Activated naive CD4-positive, alpha-beta T cell treated with anti-CD3 and anti-CD28 coated beads, Interleukin-2, amount 50 U/mL, for 24 hours (primary cell): ENCODE measurements at regions not wholly inside any gene's neighbourhood (a gene's known extent, or its start where the extent isn't known, plus 50 kb on each side); places are given as distances from the start of the nearest gene placed in this dataset.
"Not testable (repeated sequence)": the region's sequence is repeated elsewhere in the genome, so short reads cannot be mapped to it uniquely, and the experiment has no call there.

Experiments used
- H3K27ac Mint-ChIP-seq: one replicate; pipeline ENCODE4 v1.8.0; 2021; ENCODE audit warnings: mild to moderate bottlenecking, mixed read lengths
- H3K27me3 Mint-ChIP-seq: one replicate; pipeline ENCODE4 v1.8.0; 2021; ENCODE audit warnings: mixed read lengths
- H3K36me3 Mint-ChIP-seq: one replicate; pipeline ENCODE4 v1.8.0; 2021; ENCODE audit warnings: mixed read lengths
- H3K4me1 Mint-ChIP-seq: one replicate; pipeline ENCODE4 v1.8.0; 2021; ENCODE audit warnings: mixed read lengths
- H3K4me3 Mint-ChIP-seq: one replicate; pipeline ENCODE4 v1.8.0; 2021; ENCODE audit warnings: mild to moderate bottlenecking, mixed read lengths
- H3K9me3 Mint-ChIP-seq: one replicate; pipeline ENCODE4 v1.8.0; 2021; ENCODE audit warnings: mixed read lengths

DNA sequence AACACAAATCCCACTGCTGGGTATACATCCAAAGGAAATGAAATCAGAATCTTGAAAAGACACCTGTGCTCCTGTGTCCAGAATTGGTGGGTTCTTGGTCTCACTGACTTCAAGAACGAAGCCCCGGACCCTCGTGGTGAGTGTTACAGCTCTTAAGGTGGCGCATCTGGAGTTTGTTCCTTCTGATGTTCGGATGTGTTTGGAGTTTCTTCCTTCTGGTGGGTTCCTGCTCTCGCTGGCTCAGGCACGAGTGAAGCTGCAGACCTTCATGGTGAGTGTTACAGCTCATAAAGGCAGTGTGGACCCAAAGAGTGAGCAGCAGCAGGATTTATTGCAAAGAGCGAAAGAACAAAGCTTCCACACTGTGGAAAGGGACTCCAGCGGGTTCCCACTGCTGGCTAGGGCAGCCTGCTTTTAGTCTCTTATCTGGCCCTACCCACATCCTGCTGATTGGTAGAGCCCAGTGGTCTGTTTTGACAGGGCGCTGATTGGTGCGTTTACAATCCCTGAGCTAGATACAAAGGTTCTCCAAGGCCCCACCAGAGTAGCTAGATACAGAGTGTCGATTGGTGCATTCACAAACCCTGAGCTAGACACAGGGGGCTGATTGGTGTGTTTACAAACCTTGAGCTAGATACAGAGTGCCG is 80.0 kb upstream of the RGPD4 start:
- not testable (repeated sequence) for H3K4me1 Mint-ChIP-seq, H3K9me3 Mint-ChIP-seq, H3K4me3 Mint-ChIP-seq, H3K27ac Mint-ChIP-seq, H3K27me3 Mint-ChIP-seq, H3K36me3 Mint-ChIP-seq

DNA sequence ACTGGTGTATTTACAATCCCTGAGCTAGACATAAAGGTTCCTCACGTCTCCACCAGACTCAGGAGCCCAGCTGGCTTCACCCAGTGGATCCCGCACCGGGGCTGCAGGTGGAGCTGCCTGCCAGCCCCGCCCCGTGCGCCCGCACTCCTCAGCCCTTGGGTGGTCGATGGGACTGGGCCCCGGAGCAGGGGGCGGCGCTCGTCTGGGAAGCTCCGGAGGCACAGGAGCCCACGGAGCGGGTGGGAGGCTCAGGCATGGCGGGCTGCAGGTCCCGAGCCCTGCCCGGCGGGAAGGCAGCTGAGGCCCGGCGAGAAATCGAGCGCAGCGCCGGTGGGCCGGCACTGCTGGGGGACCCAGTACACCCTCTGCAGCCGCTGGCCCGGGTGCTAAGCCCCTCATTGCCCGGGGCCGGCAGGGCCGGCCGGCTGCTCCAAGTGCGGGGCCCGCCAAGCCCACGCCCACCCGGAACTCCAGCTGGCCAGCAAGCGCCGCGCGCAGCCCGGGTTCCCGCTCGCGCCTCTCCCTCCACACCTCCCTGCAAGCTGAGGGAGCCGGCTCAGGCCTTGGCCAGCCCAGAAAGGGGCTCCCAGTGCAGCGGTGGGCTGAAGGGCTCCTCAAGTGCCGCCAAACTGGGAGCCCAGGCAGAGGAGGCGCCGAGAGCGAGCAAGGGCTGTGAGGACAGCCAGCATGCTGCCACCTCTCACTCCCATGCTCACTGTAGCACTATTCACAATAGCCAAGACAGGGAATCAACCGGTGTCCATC is 79.3 kb upstream of the RGPD4 start:
- H3K4me3 Mint-ChIP-seq, H3K9me3 Mint-ChIP-seq, H3K36me3 Mint-ChIP-seq, H3K4me1 Mint-ChIP-seq, H3K27ac Mint-ChIP-seq, H3K27me3 Mint-ChIP-seq: not testable (repeated sequence)

DNA sequence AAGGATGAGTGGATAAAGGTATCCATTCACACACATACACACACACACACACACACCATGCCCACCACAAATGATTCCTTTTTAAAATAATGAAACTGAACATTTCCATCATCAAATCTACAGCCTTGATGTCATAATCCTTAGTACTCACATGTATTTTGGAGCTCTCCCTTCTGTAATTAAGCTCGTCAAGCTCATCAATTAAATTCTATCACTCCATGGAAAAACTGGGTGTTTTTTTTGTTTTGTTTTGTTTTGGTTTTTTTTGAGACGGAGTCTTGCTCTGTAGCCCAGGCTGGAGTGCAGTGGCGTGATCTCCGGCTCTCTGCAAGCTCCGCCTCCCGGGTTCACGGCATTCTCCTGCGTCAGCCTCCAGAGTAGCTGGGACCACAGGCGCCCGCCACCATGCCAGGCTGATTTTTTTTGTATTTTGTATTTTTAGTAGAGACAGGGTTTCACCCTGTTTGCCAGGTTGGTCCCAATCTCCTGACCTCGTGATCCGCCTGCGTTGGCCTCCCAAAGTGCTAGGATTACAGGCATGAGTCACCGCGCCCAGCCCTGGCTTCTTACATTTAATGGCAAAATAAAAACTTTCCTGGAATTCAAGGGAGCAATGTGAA is 78.6 kb upstream of the RGPD4 start:
- Mint-ChIP-seq H3K27me3 (peaks cover 1% of the 10 kb centered on the region), H3K4me1 (no peaks in the 10 kb centered on the region), H3K27ac (no peak overlapping the region), H3K36me3 (no peaks in the 10 kb centered on the region), H3K9me3 (no peaks in the 10 kb centered on the region), H3K4me3 (no peak overlapping the region)

DNA sequence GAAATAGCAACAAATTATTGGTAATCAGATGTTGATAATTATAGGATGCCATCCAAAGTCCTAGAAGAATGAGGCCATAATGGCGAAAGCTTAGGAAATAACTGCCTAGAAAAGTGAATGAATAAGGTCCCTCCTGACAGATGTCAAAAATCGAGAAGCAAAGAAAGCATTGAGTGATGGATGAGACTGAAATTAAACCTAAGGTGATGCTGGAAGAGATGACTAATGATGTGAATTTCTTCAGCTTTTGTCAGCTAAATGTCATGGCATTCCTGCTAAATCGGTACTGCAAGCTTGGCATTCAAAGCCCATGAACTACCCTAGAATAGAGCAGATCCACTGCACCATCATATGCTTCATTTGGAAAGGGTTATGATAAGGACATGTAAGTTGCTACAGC is 74.8 kb upstream of the RGPD4 start:
- Mint-ChIP-seq H3K36me3 (no peaks in the 10 kb centered on the region), H3K9me3 (no peaks in the 10 kb centered on the region), H3K27me3 (no peaks in the 10 kb centered on the region), H3K4me3 (no peak overlapping the region), H3K4me1 (no peaks in the 10 kb centered on the region), H3K27ac (no peak overlapping the region)

DNA sequence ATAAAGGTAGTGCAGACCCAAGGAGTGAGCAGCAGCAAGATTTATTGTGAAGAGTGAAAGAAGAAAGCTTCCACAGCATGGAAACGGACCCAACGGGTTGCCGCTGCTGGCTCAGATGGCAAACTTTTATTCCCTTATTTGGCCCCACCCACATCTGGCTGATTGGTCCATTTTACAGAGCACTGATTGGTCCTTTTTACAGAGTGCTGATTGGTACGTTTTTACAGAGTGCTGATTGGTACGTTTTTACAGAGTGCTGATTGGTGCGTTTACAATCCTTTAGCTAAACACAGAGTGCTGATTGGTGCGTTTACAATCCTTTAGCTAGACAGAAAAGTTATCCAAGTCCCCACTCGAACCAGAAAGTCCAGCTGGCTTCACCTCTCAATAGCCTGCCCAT is 72.9 kb upstream of the RGPD4 start:
- not testable (repeated sequence) for H3K9me3 Mint-ChIP-seq, H3K27ac Mint-ChIP-seq, H3K4me3 Mint-ChIP-seq, H3K27me3 Mint-ChIP-seq, H3K36me3 Mint-ChIP-seq, H3K4me1 Mint-ChIP-seq

DNA sequence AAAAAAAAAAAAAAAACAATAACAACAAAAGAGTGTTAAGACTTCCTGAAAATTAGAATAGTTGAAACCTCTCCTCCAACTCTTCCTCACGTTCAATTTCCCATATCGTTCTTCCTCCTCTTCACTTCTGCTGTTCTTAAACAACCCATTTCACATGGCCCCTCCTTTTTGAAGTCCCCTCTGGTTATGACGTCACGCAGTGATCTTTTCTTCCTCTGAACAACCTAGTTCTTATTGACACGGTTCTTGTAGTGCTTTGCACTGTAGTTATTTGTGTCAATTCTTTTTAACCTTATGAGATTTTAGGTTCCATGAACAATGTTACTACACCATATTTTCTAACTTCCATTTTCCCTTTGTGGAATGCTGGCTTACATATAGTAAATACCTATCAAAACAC is 69.5 kb upstream of the RGPD4 start:
- Mint-ChIP-seq H3K36me3 (no peaks in the 10 kb centered on the region), H3K27ac (no peak overlapping the region), H3K9me3 (peaks cover 3% of the 10 kb centered on the region), H3K4me3 (no peak overlapping the region), H3K4me1 (no peaks in the 10 kb centered on the region), H3K27me3 (peaks cover 2% of the 10 kb centered on the region)

DNA sequence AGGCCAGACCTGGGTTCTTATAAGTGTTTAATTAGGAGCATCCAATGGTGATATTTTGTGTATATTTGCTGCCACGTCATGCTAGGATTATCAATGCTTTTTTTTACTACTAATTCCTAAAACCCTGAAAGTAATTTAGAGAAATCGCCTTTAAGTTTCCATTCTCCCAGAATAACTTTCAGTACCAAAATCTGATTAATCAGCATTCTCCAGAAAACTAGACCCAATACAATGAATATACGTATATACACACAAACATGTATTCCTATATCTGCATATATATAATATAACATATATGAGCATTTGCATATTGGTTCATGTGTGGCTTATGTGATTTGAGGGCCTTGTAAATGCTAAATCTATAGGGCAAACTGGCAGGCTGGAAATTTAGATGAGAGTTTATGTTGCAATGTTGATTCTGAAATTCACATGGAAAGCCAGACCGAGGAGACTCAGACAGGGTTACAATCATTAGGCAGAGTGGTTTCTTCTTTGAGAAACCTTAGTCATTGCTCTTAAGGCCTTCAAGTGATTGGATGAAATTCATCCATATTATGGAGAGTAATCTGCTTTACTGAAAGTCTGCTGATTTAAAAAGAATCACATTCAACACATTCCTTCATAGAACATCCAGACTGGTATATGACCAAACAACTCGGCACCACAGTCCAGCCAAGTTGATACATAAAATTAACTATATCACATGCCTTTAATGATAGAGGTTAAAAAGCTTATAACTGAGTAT is 65.9 kb upstream of the RGPD4 start:
- no peak overlapping the region for H3K4me3 Mint-ChIP-seq
- no peak overlapping the region for H3K27ac Mint-ChIP-seq
- peaks cover 3% of the 10 kb centered on the region for H3K9me3 Mint-ChIP-seq
- H3K27me3 Mint-ChIP-seq = peaks cover 2% of the 10 kb centered on the region
- no peaks in the 10 kb centered on the region for H3K4me1 Mint-ChIP-seq
- H3K36me3 Mint-ChIP-seq = no peaks in the 10 kb centered on the region

DNA sequence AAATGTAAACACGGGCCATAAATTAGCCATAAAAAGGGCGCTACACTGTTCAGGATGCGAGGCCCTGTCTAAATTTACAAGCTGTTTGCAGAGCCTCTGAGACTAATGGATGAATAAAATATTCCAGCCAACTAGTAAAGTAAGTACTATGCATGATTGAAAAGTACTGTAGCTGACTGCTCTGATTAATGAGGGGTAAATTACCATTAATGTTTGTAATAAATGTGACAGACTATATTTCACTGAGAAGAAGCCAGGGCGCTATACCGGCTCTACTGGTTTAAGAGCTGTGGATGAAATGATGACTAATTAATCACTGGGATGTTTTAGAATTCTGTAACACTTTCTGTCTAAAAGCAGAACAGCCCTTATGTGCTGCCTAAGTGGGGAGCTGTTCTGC is 54.3 kb upstream of the RGPD4 start:
- Mint-ChIP-seq H3K9me3 (no peaks in the 10 kb centered on the region), H3K27me3 (no peaks in the 10 kb centered on the region), H3K4me3 (no peak overlapping the region), H3K4me1 (no peaks in the 10 kb centered on the region), H3K27ac (no peak overlapping the region), H3K36me3 (no peaks in the 10 kb centered on the region)

DNA sequence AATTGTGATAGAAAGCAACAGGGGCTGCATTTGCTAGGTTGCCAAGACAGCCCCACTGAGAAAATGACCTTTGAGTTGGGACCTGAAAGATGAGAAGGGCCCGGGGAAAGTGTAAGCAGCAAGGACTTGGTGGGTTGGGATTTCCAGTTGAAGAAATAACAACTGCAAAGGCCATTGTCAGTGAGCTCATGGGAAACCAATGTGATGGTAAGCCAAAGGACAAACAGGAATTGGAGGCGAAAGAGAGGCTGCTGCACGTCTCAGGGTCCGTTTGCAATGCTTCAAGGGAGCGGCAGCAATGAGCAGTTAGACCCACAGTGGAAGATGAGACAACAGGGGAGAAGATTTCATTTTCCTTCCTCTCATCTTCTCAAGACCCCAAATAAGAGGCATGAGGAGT is 51.5 kb upstream of the RGPD4 start:
- Mint-ChIP-seq H3K4me1 (no peaks in the 10 kb centered on the region), H3K4me3 (no peak overlapping the region), H3K9me3 (no peaks in the 10 kb centered on the region), H3K27me3 (no peaks in the 10 kb centered on the region), H3K36me3 (no peaks in the 10 kb centered on the region), H3K27ac (no peak overlapping the region)

DNA sequence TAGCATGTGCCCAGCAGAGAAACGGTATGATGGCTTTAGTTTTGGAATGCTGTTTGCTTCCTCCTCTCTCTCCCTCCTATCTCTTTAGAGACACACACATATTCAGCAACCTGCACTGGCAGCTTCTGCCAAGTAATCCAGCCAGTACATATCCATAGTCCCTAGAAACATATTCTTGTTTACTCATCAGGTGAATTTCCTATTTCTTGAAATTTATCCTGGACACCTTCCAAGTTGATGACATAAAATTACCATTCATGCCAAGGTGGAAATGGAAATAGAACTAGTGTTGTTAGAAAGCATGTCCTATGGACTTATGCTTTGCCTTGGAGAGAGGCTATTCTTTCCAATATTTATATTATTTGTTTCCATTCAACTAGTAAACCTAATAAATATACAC is 50.9 kb upstream of the RGPD4 start:
- no peak overlapping the region for H3K4me3 Mint-ChIP-seq
- H3K27ac Mint-ChIP-seq = no peak overlapping the region

DNA sequence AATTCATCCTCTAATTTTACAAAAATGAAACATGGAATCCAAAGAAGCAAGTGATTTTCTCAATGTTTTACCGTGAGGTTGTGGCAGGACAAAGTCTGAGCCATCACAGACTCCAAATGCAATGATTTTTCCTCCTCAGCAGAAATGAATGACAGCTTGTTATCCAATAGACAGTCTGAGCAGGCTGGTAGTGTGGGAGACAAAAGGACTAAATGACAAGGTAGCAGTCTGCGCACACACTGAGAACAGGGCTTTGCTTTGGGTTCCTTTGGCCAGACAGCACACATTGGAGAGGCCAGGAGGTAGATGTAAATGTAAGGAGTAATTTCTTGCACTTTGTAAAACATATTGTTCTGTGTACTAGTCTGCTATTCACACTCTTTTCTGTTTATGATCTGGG is 50.3 kb upstream of the RGPD4 start:
- no peaks in the 10 kb centered on the region for H3K27me3 Mint-ChIP-seq
- H3K4me3 Mint-ChIP-seq = no peak overlapping the region
- no peaks in the 10 kb centered on the region for H3K4me1 Mint-ChIP-seq
- H3K9me3 Mint-ChIP-seq = no peaks in the 10 kb centered on the region
- no peak overlapping the region for H3K27ac Mint-ChIP-seq
- H3K36me3 Mint-ChIP-seq = no peaks in the 10 kb centered on the region

More for the DNA sequence above, 50.9 kb upstream of the RGPD4 start:
- no peaks in the 10 kb centered on the region for H3K27me3 Mint-ChIP-seq
- no peaks in the 10 kb centered on the region for H3K9me3 Mint-ChIP-seq
- no peaks in the 10 kb centered on the region for H3K36me3 Mint-ChIP-seq
- H3K4me1 Mint-ChIP-seq = no peaks in the 10 kb centered on the region
